ENCODE measurements at regions not wholly inside any gene's neighbourhood (a gene's known extent, or its start where the extent isn't known, plus 50 kb on each side); places are given as distances from the start of the nearest gene placed in this dataset.

DNA sequence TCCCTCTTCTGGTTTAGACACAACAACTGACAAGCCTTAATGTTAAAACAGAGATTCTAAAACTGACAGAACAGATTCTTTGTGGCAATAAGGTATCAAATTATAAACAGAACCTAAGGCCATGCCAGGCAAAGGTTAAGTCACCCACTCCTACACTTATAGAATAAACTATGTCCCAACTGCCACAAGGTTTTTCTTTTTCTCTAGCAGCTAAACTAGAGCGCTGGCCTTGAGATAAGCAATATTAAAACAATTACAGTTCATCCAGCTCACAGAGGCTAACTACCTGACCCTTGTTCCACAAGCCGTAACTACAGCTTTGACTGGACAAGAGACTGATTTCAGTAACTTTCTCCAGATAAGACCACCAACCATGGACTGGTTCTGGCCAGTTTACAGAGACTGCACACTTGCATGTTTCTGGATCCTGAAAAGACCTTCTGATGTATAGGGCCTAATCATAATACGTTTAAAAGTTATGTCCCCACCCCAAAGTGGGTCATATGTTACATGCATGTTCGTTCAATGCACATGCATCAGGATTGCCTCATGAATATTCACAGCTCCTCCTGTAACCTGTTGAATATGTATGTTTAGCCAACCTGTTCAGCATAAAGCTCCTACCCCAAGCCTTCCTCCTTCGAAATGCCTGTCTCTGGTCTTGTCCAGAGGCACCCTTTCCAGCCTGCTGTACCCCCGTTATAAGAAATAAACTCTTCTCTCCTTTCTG, 61.9 kb upstream of the VASH1 start:
- TF ChIP-seq POLR2A (IDR thresholded peaks at IDR 0.05) (no peak), EP300 (IDR thresholded peaks at IDR 0.05) (no peak)
- TF ChIP-seq, protein P1, sequence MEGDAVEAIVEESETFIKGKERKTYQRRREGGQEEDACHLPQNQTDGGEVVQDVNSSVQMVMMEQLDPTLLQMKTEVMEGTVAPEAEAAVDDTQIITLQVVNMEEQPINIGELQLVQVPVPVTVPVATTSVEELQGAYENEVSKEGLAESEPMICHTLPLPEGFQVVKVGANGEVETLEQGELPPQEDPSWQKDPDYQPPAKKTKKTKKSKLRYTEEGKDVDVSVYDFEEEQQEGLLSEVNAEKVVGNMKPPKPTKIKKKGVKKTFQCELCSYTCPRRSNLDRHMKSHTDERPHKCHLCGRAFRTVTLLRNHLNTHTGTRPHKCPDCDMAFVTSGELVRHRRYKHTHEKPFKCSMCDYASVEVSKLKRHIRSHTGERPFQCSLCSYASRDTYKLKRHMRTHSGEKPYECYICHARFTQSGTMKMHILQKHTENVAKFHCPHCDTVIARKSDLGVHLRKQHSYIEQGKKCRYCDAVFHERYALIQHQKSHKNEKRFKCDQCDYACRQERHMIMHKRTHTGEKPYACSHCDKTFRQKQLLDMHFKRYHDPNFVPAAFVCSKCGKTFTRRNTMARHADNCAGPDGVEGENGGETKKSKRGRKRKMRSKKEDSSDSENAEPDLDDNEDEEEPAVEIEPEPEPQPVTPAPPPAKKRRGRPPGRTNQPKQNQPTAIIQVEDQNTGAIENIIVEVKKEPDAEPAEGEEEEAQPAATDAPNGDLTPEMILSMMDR (IDR thresholded peaks at IDR 0.05), result no peak

All from tibial nerve (tissue), 4 donors.